Mammary epithelial cell (primary cell): ENCODE measurements at regions not wholly inside any gene's neighbourhood (a gene's known extent, or its start where the extent isn't known, plus 50 kb on each side); places are given as distances from the start of the nearest gene placed in this dataset.

Experiments used
- EZH2 ChIP-seq: IDR thresholded peaks from 2 replicates; pipeline ENCODE4 v1.6.1; 2012; ENCODE audit warnings: low read length, inconsistent platforms, borderline replicate concordance
- TF ChIP-seq, protein P1 (sequence below), 2 donors: IDR thresholded peaks in 1 of 2; conservative IDR thresholded peaks in 1 of 2; 2 replicates each; pipeline ENCODE4 v1.5.1; 2011 to 2012; ENCODE audit warnings: inconsistent platforms in 2 of 2, low read length in 2 of 2, mild to moderate bottlenecking in 2 of 2, control low read depth in 1 of 2, low read depth in 1 of 2; ENCODE audit not compliant: insufficient read depth in 1 of 2; ENCODE audit errors: extremely low read depth in 1 of 2

DNA sequence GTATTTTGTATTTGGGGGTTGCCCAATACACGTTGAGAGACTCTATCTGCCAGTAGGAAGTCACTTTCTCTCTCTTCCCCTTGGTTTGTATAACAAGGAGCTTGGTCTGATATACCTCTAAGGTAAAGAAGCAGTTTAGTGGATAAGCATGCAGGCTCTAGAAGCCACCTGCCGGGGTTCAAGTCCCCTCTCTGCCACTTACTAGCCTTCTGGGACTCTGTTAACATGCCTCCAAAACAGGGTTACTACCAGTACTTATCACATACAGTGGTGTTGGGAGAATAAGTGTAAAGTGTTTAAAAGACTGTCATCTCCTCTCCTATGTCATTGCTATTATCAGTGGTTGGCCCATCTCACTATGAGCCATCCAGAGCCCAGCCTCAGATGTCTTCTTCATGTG is 156.1 kb upstream of the HS3ST3A1 start:
- TF ChIP-seq, protein P1, sequence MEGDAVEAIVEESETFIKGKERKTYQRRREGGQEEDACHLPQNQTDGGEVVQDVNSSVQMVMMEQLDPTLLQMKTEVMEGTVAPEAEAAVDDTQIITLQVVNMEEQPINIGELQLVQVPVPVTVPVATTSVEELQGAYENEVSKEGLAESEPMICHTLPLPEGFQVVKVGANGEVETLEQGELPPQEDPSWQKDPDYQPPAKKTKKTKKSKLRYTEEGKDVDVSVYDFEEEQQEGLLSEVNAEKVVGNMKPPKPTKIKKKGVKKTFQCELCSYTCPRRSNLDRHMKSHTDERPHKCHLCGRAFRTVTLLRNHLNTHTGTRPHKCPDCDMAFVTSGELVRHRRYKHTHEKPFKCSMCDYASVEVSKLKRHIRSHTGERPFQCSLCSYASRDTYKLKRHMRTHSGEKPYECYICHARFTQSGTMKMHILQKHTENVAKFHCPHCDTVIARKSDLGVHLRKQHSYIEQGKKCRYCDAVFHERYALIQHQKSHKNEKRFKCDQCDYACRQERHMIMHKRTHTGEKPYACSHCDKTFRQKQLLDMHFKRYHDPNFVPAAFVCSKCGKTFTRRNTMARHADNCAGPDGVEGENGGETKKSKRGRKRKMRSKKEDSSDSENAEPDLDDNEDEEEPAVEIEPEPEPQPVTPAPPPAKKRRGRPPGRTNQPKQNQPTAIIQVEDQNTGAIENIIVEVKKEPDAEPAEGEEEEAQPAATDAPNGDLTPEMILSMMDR (conservative IDR thresholded peaks at IDR 0.05 in 1 of 2, IDR thresholded peaks at IDR 0.05 in 1 of 2; ENCODE audit: extremely low read depth in 1 of 2, insufficient read depth in 1 of 2, low read depth in 1 of 2, low read length in 2 of 2), result no peak
- no peak for TF ChIP-seq EZH2
